ENCODE measurements at regions not wholly inside any gene's neighbourhood (a gene's known extent, or its start where the extent isn't known, plus 50 kb on each side); places are given as distances from the start of the nearest gene placed in this dataset.

DNA sequence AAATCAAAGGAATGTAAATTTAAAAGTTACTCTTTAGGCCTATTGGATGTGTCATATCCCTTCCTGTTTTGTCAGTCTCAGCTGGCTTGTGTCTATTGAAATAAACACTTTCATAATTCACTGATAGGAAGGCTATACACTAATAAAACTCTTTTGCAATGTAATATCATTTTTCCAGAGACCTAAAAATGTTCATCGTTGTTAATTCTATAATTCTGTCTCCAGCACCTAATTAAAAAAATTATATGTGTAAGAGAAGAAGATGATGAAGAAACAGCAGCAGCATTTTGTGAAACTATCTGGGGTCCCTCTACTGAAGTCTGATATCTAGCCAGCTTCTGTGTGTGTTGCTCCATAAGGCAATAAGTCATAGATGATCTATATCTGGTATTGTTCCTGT is 602.7 kb downstream of the ETV1 start:
- CTCF ChIA-PET: no interaction called here
- TF ChIP-seq SUZ12 (IDR thresholded peaks at IDR 0.05): no peak
- no peak for TF ChIP-seq ELF4 (IDR thresholded peaks at IDR 0.05)
- TF ChIP-seq NFRKB (IDR thresholded peaks at IDR 0.05): no peak
- TF ChIP-seq FOXM1 (IDR thresholded peaks at IDR 0.05; ENCODE audit: borderline replicate concordance): no peak
- no peak for TF ChIP-seq FOXA1 (IDR thresholded peaks at IDR 0.05)
- TF ChIP-seq FOXK2 (IDR thresholded peaks at IDR 0.05): no peak
- TF ChIP-seq HDGF (IDR thresholded peaks at IDR 0.05; ENCODE audit: borderline replicate concordance): no peak
- TF ChIP-seq TARDBP (IDR thresholded peaks at IDR 0.05): no peak
- TF ChIP-seq CTBP1 (IDR thresholded peaks at IDR 0.05; ENCODE audit: borderline replicate concordance): no peak
- no peak for TF ChIP-seq LEF1 (IDR thresholded peaks at IDR 0.05; ENCODE audit: borderline replicate concordance)
- no peak for TF ChIP-seq ZNF384 (IDR thresholded peaks at IDR 0.05)
- no peak for DNase-seq (ENCODE audit: extremely low spot score)
- POLR2A ChIA-PET: no interaction called here

DNA sequence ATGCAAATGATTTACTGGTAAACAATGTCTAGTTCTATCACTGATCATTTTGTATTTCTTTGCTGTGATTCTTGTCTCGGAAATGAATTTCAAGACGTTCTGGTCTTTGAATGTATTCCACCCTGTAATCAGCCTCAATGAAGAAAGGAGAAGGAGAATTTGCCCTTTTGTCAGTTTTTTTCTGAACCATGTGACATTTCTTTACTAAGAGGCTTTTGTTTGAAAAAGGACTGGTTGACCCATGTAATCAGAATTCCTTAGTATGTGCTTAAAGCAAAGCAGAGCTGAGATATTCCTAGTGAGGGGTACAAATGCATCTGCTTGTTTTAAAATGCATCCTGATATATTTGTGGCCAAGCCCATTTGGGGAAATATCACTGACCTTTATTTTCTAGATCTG is 581.6 kb downstream of the ETV1 start:
- DNase-seq (ENCODE audit: extremely low spot score): no peak
- TF ChIP-seq FOXM1 (IDR thresholded peaks at IDR 0.05; ENCODE audit: borderline replicate concordance): no peak
- no peak for TF ChIP-seq L3MBTL2 (conservative IDR thresholded peaks at IDR 0.05)
- no peak for TF ChIP-seq ARNT (IDR thresholded peaks at IDR 0.05)
- ChIA-PET CTCF (no interaction called here), POLR2A (no interaction called here)

DNA sequence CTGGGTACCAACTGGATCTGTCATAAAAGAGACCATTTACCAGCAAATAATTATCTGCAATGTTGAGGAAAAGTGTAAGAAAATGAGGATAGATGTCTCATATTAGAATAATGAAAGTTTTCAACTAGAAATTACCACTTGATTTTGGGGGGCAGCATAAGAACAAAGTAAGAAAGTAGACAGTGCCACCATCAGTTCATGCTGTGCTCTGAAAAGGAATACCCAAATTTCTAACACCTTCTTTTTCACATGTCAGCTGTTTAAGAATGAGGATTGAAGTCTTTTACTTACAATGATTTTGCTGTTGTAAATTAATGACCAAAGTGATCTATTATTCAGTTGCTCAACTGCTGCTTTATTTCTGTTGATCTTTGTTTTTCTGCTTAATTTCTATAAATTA is 578.3 kb downstream of the ETV1 start:
- TF ChIP-seq ELF4 (IDR thresholded peaks at IDR 0.05): no peak
- ChIA-PET POLR2A (no interaction called here), CTCF (no interaction called here)
- DNase-seq (ENCODE audit: extremely low spot score): no peak

DNA sequence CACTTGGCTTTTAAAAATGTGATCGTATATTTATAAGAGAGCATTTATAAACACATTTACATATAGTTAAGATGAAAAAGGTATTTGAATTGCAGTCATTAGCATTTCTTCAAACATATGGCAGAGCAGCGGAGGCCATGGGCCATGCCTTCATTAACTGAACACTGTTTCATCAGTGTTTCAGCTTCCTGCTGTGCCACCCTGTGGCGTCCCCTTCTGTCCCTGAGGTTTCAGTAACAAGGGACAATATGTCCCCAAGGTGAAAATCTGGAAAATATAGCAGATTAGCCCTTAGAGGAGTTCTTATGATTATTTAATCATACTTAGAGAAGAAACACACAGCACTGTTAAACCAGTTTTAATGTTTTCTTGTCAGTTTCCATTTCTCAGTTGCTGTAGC is 577.8 kb downstream of the ETV1 start:
- CTCF ChIA-PET: no interaction called here
- POLR2A ChIA-PET: no interaction called here
- no peak for TF ChIP-seq ARNT (IDR thresholded peaks at IDR 0.05)
- TF ChIP-seq TARDBP (IDR thresholded peaks at IDR 0.05): no peak
- no peak for TF ChIP-seq BHLHE40 (IDR thresholded peaks at IDR 0.05; ENCODE audit: borderline replicate concordance)
- TF ChIP-seq SUZ12 (IDR thresholded peaks at IDR 0.05): no peak
- no peak for TF ChIP-seq NFRKB (IDR thresholded peaks at IDR 0.05)
- TF ChIP-seq L3MBTL2 (conservative IDR thresholded peaks at IDR 0.05): no peak
- TF ChIP-seq, protein P1, sequence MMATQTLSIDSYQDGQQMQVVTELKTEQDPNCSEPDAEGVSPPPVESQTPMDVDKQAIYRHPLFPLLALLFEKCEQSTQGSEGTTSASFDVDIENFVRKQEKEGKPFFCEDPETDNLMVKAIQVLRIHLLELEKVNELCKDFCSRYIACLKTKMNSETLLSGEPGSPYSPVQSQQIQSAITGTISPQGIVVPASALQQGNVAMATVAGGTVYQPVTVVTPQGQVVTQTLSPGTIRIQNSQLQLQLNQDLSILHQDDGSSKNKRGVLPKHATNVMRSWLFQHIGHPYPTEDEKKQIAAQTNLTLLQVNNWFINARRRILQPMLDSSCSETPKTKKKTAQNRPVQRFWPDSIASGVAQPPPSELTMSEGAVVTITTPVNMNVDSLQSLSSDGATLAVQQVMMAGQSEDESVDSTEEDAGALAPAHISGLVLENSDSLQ (IDR thresholded peaks at IDR 0.05): no peak
- no peak for TF ChIP-seq ZNF384 (IDR thresholded peaks at IDR 0.05)
- TF ChIP-seq ELF4 (IDR thresholded peaks at IDR 0.05): no peak
- TF ChIP-seq FOXK2 (IDR thresholded peaks at IDR 0.05): no peak
- no peak for TF ChIP-seq CTBP1 (IDR thresholded peaks at IDR 0.05; ENCODE audit: borderline replicate concordance)
- no peak for TF ChIP-seq SP1 (IDR thresholded peaks at IDR 0.05)
- no peak for TF ChIP-seq FOXM1 (IDR thresholded peaks at IDR 0.05; ENCODE audit: borderline replicate concordance)
- no peak for TF ChIP-seq FOXA1 (IDR thresholded peaks at IDR 0.05)
- TF ChIP-seq HDGF (IDR thresholded peaks at IDR 0.05; ENCODE audit: borderline replicate concordance): no peak
- DNase-seq (ENCODE audit: extremely low spot score): no peak

DNA sequence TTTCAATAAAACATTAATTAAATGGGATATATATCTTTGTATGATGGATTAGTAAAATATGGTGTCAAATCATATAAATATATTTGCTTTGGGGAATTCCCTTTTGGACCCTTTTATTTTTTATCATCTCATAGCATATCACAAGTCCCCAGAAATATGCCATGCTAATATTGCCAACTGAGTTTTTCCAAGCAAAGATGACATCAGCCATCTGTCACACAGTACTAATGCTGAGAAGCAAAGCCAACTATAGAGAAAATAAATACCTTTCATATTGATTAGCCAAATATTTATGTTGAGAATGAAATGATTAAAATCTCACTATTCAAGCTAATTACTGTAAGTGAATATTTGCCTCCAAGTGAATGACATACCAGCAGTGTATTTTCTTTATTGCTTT is 575.3 kb downstream of the ETV1 start:
- TF ChIP-seq CTBP1 (IDR thresholded peaks at IDR 0.05; ENCODE audit: borderline replicate concordance) (no peak), HDGF (IDR thresholded peaks at IDR 0.05; ENCODE audit: borderline replicate concordance) (no peak), SP1 (IDR thresholded peaks at IDR 0.05) (no peak), LEF1 (IDR thresholded peaks at IDR 0.05; ENCODE audit: borderline replicate concordance) (no peak), ZNF384 (IDR thresholded peaks at IDR 0.05) (no peak)
- POLR2A ChIA-PET: no interaction called here
- no peak for DNase-seq (ENCODE audit: extremely low spot score)
- CTCF ChIA-PET: no interaction called here

DNA sequence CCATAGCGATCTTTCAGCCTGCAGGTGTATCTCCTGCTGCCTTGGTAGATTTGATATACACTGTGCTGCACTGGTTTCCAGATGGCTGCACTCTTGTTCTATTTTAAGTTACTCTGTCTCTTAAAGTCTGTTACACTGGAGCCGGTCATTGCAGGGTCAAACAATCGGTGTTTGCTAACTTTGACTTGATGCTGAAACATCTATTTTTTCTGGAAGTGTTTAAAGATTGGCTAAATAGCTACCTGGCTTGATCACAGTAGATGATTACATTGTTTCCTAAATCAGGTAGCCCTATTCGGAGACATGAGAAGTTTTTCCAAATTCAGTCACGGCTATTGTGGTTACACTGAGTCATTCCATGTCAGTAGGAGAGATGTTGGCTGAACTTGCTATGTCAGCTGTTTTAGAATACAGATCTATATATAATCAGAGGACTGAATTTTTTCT is 574.8 kb downstream of the ETV1 start:
- CTCF ChIA-PET: no interaction called here
- DNase-seq (ENCODE audit: extremely low spot score): no peak
- POLR2A ChIA-PET: no interaction called here
- TF ChIP-seq ELF4 (IDR thresholded peaks at IDR 0.05) (no peak), BHLHE40 (IDR thresholded peaks at IDR 0.05; ENCODE audit: borderline replicate concordance) (no peak), ZNF384 (IDR thresholded peaks at IDR 0.05) (no peak), CTBP1 (IDR thresholded peaks at IDR 0.05; ENCODE audit: borderline replicate concordance) (no peak), TARDBP (IDR thresholded peaks at IDR 0.05) (no peak), L3MBTL2 (conservative IDR thresholded peaks at IDR 0.05) (no peak), NFRKB (IDR thresholded peaks at IDR 0.05) (no peak), SUZ12 (IDR thresholded peaks at IDR 0.05) (no peak), FOXA1 (IDR thresholded peaks at IDR 0.05) (no peak), FOXK2 (IDR thresholded peaks at IDR 0.05) (no peak), HDGF (IDR thresholded peaks at IDR 0.05; ENCODE audit: borderline replicate concordance) (no peak), LEF1 (IDR thresholded peaks at IDR 0.05; ENCODE audit: borderline replicate concordance) (no peak)
- TF ChIP-seq, protein P1 (IDR thresholded peaks at IDR 0.05): no peak

DNA sequence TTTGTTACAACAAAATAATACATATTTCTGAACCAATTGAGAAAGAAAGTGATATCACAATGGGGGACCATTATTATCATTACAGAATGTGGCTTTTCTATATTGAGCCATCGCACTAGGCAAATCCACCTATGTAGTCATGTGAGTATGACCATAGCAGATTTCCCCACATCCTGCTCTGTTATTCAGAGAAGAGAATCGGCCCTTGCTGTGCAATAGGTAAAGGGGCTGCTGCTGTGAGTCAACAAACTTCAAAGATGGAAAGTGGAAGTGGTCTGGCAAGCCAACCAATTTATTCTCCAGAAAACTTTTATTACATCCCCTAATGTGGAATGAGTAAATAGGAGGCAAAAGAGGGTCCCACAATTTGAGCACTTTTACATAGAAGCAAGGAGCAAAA is 573.4 kb downstream of the ETV1 start:
- POLR2A ChIA-PET: no interaction called here
- DNase-seq (ENCODE audit: extremely low spot score): no peak
- TF ChIP-seq BHLHE40 (IDR thresholded peaks at IDR 0.05; ENCODE audit: borderline replicate concordance): no peak
- no peak for TF ChIP-seq ELF4 (IDR thresholded peaks at IDR 0.05)
- no peak for TF ChIP-seq SUZ12 (IDR thresholded peaks at IDR 0.05)
- TF ChIP-seq TARDBP (IDR thresholded peaks at IDR 0.05): no peak
- TF ChIP-seq FOXA1 (IDR thresholded peaks at IDR 0.05): no peak
- no peak for TF ChIP-seq NFRKB (IDR thresholded peaks at IDR 0.05)
- CTCF ChIA-PET: no interaction called here

GRCh38 chr7:13416544-13416943 is 572.9 kb downstream of the ETV1 start:
- no peak for TF ChIP-seq FOXK2 (IDR thresholded peaks at IDR 0.05)
- no peak for TF ChIP-seq CTBP1 (IDR thresholded peaks at IDR 0.05; ENCODE audit: borderline replicate concordance)
- TF ChIP-seq BHLHE40 (IDR thresholded peaks at IDR 0.05; ENCODE audit: borderline replicate concordance): no peak
- TF ChIP-seq TARDBP (IDR thresholded peaks at IDR 0.05): no peak
- no peak for TF ChIP-seq SP1 (IDR thresholded peaks at IDR 0.05)
- TF ChIP-seq FOXA1 (IDR thresholded peaks at IDR 0.05): no peak
- no peak for TF ChIP-seq ZNF384 (IDR thresholded peaks at IDR 0.05)
- TF ChIP-seq L3MBTL2 (conservative IDR thresholded peaks at IDR 0.05): no peak
- TF ChIP-seq FOXM1 (IDR thresholded peaks at IDR 0.05; ENCODE audit: borderline replicate concordance): no peak
- ChIA-PET POLR2A (no interaction called here), CTCF (no interaction called here)
- DNase-seq (ENCODE audit: extremely low spot score): no peak

Data from HEK293T (cell line).